Adrenal gland (tissue), 5 donors: ENCODE measurements at regions not wholly inside any gene's neighbourhood (a gene's known extent, or its start where the extent isn't known, plus 50 kb on each side); places are given as distances from the start of the nearest gene placed in this dataset.

Experiments
- POLR2A ChIP-seq, 2 donors: fragments of 450-650 bp; IDR thresholded peaks; one replicate each; pipeline ENCODE4 v1.6.1; 2017; ENCODE audit warnings: antibody characterized with exemption in 2 of 2, mild to moderate bottlenecking in 2 of 2, moderate library complexity in 1 of 2
- TF ChIP-seq, protein P1 (sequence below), 6 experiments: fragments of 450-650 bp in 4 of 6; fragments of 200-600 bp in 2 of 6; sonication (generic) in 1 of 6; IDR thresholded peaks; 1 replicate in 5 of 6; 2 replicates in 1 of 6; pipeline versions ENCODE4 v1.5.1 to v1.8.0; 2016 to 2021; ENCODE audit warnings: antibody characterized with exemption in 6 of 6, mild to moderate bottlenecking in 2 of 6, moderate library complexity in 1 of 6
- donor health status: DM: no; HTN: no; CAD: no.

GRCh38 chr1:232306269-232306961 is 323.5 kb downstream of the SIPA1L2 start:
- TF ChIP-seq, protein P1, sequence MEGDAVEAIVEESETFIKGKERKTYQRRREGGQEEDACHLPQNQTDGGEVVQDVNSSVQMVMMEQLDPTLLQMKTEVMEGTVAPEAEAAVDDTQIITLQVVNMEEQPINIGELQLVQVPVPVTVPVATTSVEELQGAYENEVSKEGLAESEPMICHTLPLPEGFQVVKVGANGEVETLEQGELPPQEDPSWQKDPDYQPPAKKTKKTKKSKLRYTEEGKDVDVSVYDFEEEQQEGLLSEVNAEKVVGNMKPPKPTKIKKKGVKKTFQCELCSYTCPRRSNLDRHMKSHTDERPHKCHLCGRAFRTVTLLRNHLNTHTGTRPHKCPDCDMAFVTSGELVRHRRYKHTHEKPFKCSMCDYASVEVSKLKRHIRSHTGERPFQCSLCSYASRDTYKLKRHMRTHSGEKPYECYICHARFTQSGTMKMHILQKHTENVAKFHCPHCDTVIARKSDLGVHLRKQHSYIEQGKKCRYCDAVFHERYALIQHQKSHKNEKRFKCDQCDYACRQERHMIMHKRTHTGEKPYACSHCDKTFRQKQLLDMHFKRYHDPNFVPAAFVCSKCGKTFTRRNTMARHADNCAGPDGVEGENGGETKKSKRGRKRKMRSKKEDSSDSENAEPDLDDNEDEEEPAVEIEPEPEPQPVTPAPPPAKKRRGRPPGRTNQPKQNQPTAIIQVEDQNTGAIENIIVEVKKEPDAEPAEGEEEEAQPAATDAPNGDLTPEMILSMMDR (IDR thresholded peaks at IDR 0.05), result no peak
- no peak for TF ChIP-seq POLR2A (IDR thresholded peaks at IDR 0.05)
